GM12865 (cell line): ENCODE measurements at regions not wholly inside any gene's neighbourhood (a gene's known extent, or its start where the extent isn't known, plus 50 kb on each side); places are given as distances from the start of the nearest gene placed in this dataset.

Source experiments
- DNase-seq: peaks from one replicate; pipeline ENCODE4 v3.0.0; 2010; ENCODE audit warnings: low read depth
- H3K4me3 ChIP-seq: 2 replicates; pipeline ENCODE4 v1.5.1; 2011; ENCODE audit warnings: mild to moderate bottlenecking, low read depth, low read length, control low read depth
- TF ChIP-seq, protein P1 (sequence below): IDR thresholded peaks from 2 replicates; pipeline ENCODE4 v1.5.1; 2011; ENCODE audit warnings: low read length, control low read depth, low read depth, inconsistent platforms; ENCODE audit not compliant: insufficient read depth; ENCODE audit errors: missing control alignments

DNA sequence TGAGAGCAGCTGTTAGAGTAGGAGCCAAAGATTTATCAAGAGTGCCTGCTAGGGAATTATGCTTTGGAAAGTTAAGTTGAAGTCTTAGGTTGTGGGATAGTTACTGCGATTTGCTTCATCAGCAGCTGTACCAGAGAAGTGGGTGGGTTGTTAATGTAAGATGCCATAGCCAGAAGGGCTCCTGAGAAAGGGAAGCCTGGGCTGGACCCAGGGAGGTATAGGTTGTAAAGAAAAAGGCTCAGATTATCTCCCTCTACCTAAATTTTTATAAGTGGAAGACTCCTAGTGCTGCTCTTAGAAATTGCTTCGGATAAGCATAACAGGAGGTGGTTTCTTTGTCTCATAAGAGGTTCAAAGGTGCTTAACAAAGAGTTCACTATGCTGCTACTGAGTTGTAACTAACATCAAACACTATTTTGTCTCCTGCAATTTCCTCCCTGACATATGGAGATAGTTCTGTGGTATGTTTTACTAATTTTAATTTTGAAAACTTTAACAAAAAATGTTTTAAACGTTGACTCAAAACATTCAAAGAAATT is 356.9 kb downstream of the DTHD1 start:
- no peak for DNase-seq
- TF ChIP-seq, protein P1, sequence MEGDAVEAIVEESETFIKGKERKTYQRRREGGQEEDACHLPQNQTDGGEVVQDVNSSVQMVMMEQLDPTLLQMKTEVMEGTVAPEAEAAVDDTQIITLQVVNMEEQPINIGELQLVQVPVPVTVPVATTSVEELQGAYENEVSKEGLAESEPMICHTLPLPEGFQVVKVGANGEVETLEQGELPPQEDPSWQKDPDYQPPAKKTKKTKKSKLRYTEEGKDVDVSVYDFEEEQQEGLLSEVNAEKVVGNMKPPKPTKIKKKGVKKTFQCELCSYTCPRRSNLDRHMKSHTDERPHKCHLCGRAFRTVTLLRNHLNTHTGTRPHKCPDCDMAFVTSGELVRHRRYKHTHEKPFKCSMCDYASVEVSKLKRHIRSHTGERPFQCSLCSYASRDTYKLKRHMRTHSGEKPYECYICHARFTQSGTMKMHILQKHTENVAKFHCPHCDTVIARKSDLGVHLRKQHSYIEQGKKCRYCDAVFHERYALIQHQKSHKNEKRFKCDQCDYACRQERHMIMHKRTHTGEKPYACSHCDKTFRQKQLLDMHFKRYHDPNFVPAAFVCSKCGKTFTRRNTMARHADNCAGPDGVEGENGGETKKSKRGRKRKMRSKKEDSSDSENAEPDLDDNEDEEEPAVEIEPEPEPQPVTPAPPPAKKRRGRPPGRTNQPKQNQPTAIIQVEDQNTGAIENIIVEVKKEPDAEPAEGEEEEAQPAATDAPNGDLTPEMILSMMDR, result no peak
- H3K4me3 ChIP-seq, result no peak overlapping the region

DNA sequence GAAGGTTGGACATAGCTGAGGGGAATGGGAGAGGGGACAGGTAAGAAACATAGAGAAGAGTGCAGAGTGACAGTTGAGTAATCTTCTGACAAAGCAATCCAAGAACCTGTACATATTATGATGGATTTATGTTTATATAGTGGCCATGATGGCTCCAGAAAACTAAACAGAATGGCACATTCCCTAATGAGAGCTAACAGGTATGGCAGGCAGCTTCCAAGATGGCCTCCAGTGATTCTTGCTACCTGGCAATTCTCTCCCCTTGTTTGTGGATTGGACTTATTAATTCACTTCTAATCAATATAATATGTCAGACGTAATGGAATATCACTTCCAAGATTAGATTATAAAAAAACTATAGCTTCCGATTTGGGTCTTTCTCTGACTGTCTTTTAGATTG is 359.5 kb downstream of the DTHD1 start:
- TF ChIP-seq, protein P1, result no peak
- no peak overlapping the region for H3K4me3 ChIP-seq
- DNase-seq, result no peak

DNA sequence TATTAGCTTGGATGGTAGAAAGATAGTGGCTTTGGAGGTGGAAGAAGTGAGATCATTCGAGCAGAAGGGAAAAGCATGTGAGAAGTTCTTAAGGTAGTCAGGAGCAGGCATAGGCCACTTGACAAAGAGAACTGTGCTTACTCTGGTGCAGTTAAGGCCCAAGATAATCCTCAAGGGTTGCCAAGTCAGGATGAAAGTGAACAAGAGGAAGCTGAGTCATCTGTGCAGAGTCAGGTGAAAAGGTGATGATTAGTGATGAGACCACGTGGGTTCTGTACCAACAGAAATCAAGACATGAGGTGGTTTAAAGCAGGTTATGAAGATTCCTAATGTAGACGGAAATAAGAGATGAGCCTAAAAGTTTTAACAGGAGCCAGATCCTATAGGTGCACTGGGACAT is 369.8 kb downstream of the DTHD1 start:
- DNase-seq, result peak; percentile 79
- TF ChIP-seq, protein P1, result no peak
- H3K4me3 ChIP-seq, result no peak overlapping the region

DNA sequence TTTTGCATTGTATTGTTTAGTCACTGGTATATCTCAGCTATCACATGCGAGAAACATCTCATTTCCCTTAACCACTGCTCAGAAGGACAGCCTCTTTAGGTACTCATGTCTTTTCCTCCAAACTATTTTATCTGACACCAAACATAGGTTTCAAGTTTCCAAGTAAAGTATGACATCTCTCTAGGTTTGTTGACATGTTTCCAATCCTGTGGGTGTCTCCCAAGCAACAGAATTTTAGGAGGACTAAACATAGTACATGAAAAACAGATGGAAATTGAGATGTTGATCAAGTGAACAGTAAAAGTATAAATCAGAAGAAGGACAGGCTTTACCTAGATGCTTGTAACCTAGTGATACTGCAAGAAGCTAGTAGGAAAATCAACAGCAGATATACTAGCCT is 371.4 kb downstream of the DTHD1 start:
- H3K4me3 ChIP-seq, result no peak overlapping the region
- DNase-seq, result no peak
- TF ChIP-seq, protein P1, result no peak

DNA sequence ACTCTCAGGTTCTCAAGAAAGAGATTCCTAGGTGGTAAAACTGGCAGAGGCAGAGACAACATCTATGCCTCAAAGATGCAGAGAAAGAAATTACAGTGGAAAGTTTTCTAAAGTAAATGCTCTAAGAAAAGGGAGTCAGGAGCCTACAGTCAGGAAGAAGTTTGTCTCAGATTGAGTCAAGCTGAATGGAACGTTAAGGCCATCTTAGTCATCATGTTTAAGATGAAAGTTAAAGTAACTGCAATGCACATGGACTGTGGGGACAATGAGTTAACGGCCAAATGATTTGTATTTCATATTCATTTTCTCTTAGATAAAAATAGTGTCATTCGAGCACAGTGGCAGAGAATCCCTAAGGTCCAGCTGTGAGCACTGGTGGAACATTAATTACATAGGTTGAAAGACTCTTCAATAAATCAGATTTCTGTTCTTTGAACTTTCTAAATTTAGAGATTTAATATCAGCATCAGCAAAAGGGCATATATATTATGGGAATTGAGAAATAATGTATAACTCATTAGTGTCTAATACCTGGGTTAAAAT is 384.6 kb downstream of the DTHD1 start:
- no peak overlapping the region for H3K4me3 ChIP-seq
- TF ChIP-seq, protein P1, result no peak
- DNase-seq, result peak; percentile 5

DNA sequence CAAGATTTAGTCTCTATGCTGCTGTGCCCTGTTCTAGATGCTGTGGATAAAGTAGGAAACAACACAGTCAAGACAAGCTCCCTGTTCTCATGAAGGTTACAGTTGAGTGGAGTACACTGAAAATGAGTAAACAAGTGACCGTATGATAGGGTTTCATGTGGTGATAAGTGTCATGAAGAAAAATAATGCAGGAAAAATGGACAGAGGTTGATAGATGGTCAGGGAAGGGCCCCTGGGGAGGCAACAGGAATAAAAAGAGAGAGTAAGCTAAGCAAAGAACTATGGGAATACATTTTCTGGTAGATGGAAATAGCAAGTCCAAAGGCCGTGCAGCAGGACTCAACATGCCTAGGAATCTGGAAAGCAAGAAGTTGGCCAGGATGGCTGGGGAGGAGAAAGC is 394.0 kb downstream of the DTHD1 start:
- TF ChIP-seq, protein P1, result no peak
- H3K4me3 ChIP-seq, result no peak overlapping the region
- no peak for DNase-seq
